SK-N-SH treated with all-trans-retinoic acid at 6 μM for 48 hours (cell line): ENCODE measurements at regions not wholly inside any gene's neighbourhood (a gene's known extent, or its start where the extent isn't known, plus 50 kb on each side); places are given as distances from the start of the nearest gene placed in this dataset.

Source experiments
- ATAC-seq: fragments of 200-7000 bp; cut with Tn5 transposase; 3 replicates; pipeline ENCODE4 v1.9.1; 2020; ENCODE audit warnings: mild to moderate bottlenecking, moderate library complexity
- ARNTL ChIP-seq: fragments of 450-650 bp; formaldehyde crosslinking; IDR thresholded peaks from 2 replicates; pipeline ENCODE4 v1.5.0; 2020; ENCODE audit warnings: low read depth, mild to moderate bottlenecking, moderate library complexity, borderline replicate concordance
- BACH2 ChIP-seq: fragments of 250-450 bp; sonication (Bioruptor Pico); IDR thresholded peaks from 2 replicates; pipeline ENCODE4 v1.9.0; 2021; ENCODE audit warnings: mild to moderate bottlenecking, borderline replicate concordance
- CSDC2 ChIP-seq: fragments of 250-450 bp; sonication (Bioruptor Pico); IDR thresholded peaks from 2 replicates; pipeline ENCODE4 v1.5.0; 2020; ENCODE audit warnings: mild to moderate bottlenecking, moderate library complexity
- ESRRG ChIP-seq: fragments of 250-450 bp; sonication (Bioruptor Pico); IDR thresholded peaks from 2 replicates; pipeline ENCODE4 v1.6.1; 2021; ENCODE audit warnings: mild to moderate bottlenecking
- GLIS3 ChIP-seq: fragments of 250-450 bp; sonication (Bioruptor Pico); IDR thresholded peaks from 2 replicates; pipeline ENCODE4 v1.5.0; 2020; ENCODE audit warnings: mild to moderate bottlenecking, moderate library complexity
- ISL1 ChIP-seq: fragments of 250-450 bp; sonication (Bioruptor Pico); IDR thresholded peaks from 2 replicates; pipeline ENCODE4 v2.1.2; 2022; ENCODE audit warnings: mild to moderate bottlenecking, moderate library complexity
- OSR1 ChIP-seq: fragments of 250-450 bp; sonication (Bioruptor Pico); IDR thresholded peaks from 2 replicates; pipeline ENCODE4 v1.8.0; 2022; ENCODE audit warnings: moderate library complexity, mild to moderate bottlenecking, inconsistent platforms
- PPARA ChIP-seq: fragments of 250-450 bp; sonication (Bioruptor Pico); IDR thresholded peaks from 2 replicates; pipeline ENCODE4 v1.5.0; 2020; ENCODE audit warnings: mild to moderate bottlenecking, borderline replicate concordance
- RARB ChIP-seq: fragments of 250-450 bp; sonication (Bioruptor Pico); IDR thresholded peaks from 2 replicates; pipeline ENCODE4 v1.8.0; 2021; ENCODE audit warnings: mild to moderate bottlenecking, moderate library complexity
- SNAI2 ChIP-seq: fragments of 250-450 bp; sonication (Bioruptor Pico); IDR thresholded peaks from 2 replicates; pipeline ENCODE4 v1.5.0; 2020; ENCODE audit warnings: mild to moderate bottlenecking, moderate library complexity
- TOX ChIP-seq: fragments of 250-450 bp; sonication (Bioruptor Pico); IDR thresholded peaks from 2 replicates; pipeline ENCODE4 v1.8.0; 2021; ENCODE audit warnings: mild to moderate bottlenecking, moderate library complexity, borderline replicate concordance
- ZC3H10 ChIP-seq: fragments of 250-450 bp; sonication (Bioruptor Pico); IDR thresholded peaks from 2 replicates; pipeline ENCODE4 v1.5.1; 2021; ENCODE audit warnings: mild to moderate bottlenecking, moderate library complexity
- ZFP3 ChIP-seq: fragments of 250-450 bp; sonication (Bioruptor Pico); IDR thresholded peaks from 2 replicates; pipeline ENCODE4 v1.5.0; 2020; ENCODE audit warnings: mild to moderate bottlenecking, moderate library complexity
- ZFP30 ChIP-seq: fragments of 450-650 bp; formaldehyde crosslinking; IDR thresholded peaks from 2 replicates; pipeline ENCODE4 v1.5.0; 2022; ENCODE audit warnings: mild to moderate bottlenecking, moderate library complexity
- ZNF565 ChIP-seq: fragments of 450-650 bp; formaldehyde crosslinking; conservative IDR thresholded peaks from 2 replicates; pipeline ENCODE4 v1.5.0; 2020; ENCODE audit warnings: low read depth, mild to moderate bottlenecking, moderate library complexity
- ZNF70 ChIP-seq: fragments of 450-650 bp; formaldehyde crosslinking; IDR thresholded peaks from 2 replicates; pipeline ENCODE4 v1.5.0; 2020; ENCODE audit warnings: mild to moderate bottlenecking, moderate library complexity
- ZNF8 ChIP-seq: fragments of 450-650 bp; formaldehyde crosslinking; IDR thresholded peaks from 2 replicates; pipeline ENCODE4 v1.5.0; 2020; ENCODE audit warnings: mild to moderate bottlenecking, moderate library complexity
- TF ChIP-seq, protein P1 (sequence below): fragments of 250-450 bp; sonication (Bioruptor Pico); IDR thresholded peaks from 2 replicates; pipeline ENCODE4 v1.5.1; 2021; ENCODE audit warnings: mild to moderate bottlenecking, moderate library complexity
- TF ChIP-seq, protein P2 (sequence below): fragments of 250-450 bp; sonication (Bioruptor Pico); IDR thresholded peaks from 2 replicates; pipeline ENCODE4 v1.8.0; 2020; ENCODE audit warnings: mild to moderate bottlenecking, moderate library complexity, borderline replicate concordance
- TF ChIP-seq, protein P3 (sequence below): fragments of 250-450 bp; sonication (Bioruptor Pico); IDR thresholded peaks from 2 replicates; pipeline ENCODE4 v1.5.0; 2020; ENCODE audit warnings: mild to moderate bottlenecking, moderate library complexity
- TF ChIP-seq, protein P4 (sequence below): fragments of 250-450 bp; sonication (Bioruptor Pico); IDR thresholded peaks from 2 replicates; pipeline ENCODE4 v1.5.1; 2020; ENCODE audit warnings: low read depth, mild to moderate bottlenecking, moderate library complexity
- TF ChIP-seq, protein P5 (sequence below): fragments of 250-450 bp; sonication (Bioruptor Pico); IDR thresholded peaks from 2 replicates; pipeline ENCODE4 v1.8.0; 2021; ENCODE audit warnings: low read depth, mild to moderate bottlenecking, moderate library complexity, borderline replicate concordance

DNA sequence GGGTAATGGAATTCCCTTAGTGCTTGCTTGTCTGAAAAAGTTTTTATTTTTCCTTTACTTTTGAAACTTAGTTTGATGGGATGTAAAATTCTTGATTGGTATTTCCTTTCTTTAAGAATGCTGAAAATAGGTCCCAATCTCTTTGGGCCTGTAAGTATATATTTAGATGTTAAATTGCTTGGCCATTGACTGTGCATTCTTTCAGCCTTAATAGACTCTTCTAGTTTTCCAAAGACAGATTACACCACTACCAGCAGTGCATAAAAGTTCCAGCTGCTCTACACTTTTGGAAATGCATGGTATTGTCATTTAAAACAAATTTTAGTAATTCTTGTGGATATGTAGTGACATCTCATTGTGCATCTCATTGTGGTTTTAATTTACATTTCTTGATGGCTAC lies 464.8 kb upstream of the USP24 start:
- TF ChIP-seq TOX (CRISPR knock-in tag) (no peak), ZC3H10 (CRISPR knock-in tag) (no peak), ISL1 (CRISPR knock-in tag) (no peak), ESRRG (CRISPR knock-in tag) (no peak), ZFP30 (CRISPR knock-in tag) (no peak), ZNF70 (CRISPR knock-in tag) (no peak), CSDC2 (CRISPR knock-in tag) (no peak), ZNF8 (CRISPR knock-in tag) (no peak), BACH2 (no peak), GLIS3 (CRISPR knock-in tag) (no peak), OSR1 (CRISPR knock-in tag) (no peak), ARNTL (CRISPR knock-in tag) (no peak), PPARA (CRISPR knock-in tag) (no peak)
- TF ChIP-seq, protein P1, sequence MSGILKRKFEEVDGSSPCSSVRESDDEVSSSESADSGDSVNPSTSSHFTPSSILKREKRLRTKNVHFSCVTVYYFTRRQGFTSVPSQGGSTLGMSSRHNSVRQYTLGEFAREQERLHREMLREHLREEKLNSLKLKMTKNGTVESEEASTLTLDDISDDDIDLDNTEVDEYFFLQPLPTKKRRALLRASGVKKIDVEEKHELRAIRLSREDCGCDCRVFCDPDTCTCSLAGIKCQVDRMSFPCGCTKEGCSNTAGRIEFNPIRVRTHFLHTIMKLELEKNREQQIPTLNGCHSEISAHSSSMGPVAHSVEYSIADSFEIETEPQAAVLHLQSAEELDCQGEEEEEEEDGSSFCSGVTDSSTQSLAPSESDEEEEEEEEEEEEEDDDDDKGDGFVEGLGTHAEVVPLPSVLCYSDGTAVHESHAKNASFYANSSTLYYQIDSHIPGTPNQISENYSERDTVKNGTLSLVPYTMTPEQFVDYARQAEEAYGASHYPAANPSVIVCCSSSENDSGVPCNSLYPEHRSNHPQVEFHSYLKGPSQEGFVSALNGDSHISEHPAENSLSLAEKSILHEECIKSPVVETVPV: no peak
- TF ChIP-seq, protein P2, sequence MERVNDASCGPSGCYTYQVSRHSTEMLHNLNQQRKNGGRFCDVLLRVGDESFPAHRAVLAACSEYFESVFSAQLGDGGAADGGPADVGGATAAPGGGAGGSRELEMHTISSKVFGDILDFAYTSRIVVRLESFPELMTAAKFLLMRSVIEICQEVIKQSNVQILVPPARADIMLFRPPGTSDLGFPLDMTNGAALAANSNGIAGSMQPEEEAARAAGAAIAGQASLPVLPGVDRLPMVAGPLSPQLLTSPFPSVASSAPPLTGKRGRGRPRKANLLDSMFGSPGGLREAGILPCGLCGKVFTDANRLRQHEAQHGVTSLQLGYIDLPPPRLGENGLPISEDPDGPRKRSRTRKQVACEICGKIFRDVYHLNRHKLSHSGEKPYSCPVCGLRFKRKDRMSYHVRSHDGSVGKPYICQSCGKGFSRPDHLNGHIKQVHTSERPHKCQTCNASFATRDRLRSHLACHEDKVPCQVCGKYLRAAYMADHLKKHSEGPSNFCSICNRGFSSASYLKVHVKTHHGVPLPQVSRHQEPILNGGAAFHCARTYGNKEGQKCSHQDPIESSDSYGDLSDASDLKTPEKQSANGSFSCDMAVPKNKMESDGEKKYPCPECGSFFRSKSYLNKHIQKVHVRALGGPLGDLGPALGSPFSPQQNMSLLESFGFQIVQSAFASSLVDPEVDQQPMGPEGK (CRISPR knock-in tag): no peak
- TF ChIP-seq, protein P3, sequence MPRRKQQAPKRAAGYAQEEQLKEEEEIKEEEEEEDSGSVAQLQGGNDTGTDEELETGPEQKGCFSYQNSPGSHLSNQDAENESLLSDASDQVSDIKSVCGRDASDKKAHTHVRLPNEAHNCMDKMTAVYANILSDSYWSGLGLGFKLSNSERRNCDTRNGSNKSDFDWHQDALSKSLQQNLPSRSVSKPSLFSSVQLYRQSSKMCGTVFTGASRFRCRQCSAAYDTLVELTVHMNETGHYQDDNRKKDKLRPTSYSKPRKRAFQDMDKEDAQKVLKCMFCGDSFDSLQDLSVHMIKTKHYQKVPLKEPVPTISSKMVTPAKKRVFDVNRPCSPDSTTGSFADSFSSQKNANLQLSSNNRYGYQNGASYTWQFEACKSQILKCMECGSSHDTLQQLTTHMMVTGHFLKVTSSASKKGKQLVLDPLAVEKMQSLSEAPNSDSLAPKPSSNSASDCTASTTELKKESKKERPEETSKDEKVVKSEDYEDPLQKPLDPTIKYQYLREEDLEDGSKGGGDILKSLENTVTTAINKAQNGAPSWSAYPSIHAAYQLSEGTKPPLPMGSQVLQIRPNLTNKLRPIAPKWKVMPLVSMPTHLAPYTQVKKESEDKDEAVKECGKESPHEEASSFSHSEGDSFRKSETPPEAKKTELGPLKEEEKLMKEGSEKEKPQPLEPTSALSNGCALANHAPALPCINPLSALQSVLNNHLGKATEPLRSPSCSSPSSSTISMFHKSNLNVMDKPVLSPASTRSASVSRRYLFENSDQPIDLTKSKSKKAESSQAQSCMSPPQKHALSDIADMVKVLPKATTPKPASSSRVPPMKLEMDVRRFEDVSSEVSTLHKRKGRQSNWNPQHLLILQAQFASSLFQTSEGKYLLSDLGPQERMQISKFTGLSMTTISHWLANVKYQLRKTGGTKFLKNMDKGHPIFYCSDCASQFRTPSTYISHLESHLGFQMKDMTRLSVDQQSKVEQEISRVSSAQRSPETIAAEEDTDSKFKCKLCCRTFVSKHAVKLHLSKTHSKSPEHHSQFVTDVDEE (CRISPR knock-in tag): no peak
- TF ChIP-seq, protein P4, sequence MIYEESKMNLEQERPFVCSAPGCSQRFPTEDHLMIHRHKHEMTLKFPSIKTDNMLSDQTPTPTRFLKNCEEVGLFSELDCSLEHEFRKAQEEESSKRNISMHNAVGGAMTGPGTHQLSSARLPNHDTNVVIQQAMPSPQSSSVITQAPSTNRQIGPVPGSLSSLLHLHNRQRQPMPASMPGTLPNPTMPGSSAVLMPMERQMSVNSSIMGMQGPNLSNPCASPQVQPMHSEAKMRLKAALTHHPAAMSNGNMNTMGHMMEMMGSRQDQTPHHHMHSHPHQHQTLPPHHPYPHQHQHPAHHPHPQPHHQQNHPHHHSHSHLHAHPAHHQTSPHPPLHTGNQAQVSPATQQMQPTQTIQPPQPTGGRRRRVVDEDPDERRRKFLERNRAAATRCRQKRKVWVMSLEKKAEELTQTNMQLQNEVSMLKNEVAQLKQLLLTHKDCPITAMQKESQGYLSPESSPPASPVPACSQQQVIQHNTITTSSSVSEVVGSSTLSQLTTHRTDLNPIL (CRISPR knock-in tag): no peak
- ATAC-seq: peak; percentile 78

DNA sequence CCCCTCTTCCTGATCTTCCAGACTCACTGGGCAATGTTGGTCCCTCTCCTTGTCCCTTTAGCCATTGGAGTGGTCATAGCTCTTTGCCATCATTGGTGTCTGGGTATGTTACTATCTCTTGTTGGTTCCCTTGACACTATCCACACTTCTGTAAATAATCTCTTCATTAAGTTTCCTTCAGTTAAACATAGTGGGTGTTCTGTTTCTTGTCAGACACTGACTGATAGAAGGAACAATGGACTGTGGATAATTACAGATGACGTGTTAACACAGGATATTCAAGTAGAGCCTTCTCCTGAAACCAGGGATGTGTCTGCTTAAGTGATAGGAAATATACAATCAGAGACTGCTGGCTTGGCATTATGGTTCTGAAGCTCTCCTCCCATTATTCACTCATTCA lies 458.3 kb upstream of the USP24 start:
- TF ChIP-seq ZNF70 (CRISPR knock-in tag) (no peak), CSDC2 (CRISPR knock-in tag) (no peak), TOX (CRISPR knock-in tag) (no peak), ZFP3 (CRISPR knock-in tag) (no peak), PPARA (CRISPR knock-in tag) (no peak), ZNF565 (CRISPR knock-in tag) (no peak), ESRRG (CRISPR knock-in tag) (no peak), GLIS3 (CRISPR knock-in tag) (no peak), ZFP30 (CRISPR knock-in tag) (no peak), ARNTL (CRISPR knock-in tag) (no peak), OSR1 (CRISPR knock-in tag) (no peak), SNAI2 (CRISPR knock-in tag) (no peak), BACH2 (no peak), RARB (CRISPR knock-in tag) (no peak), ZNF8 (CRISPR knock-in tag) (no peak)
- TF ChIP-seq, protein P4 (CRISPR knock-in tag): no peak
- TF ChIP-seq, protein P3 (CRISPR knock-in tag): no peak
- TF ChIP-seq, protein P5, sequence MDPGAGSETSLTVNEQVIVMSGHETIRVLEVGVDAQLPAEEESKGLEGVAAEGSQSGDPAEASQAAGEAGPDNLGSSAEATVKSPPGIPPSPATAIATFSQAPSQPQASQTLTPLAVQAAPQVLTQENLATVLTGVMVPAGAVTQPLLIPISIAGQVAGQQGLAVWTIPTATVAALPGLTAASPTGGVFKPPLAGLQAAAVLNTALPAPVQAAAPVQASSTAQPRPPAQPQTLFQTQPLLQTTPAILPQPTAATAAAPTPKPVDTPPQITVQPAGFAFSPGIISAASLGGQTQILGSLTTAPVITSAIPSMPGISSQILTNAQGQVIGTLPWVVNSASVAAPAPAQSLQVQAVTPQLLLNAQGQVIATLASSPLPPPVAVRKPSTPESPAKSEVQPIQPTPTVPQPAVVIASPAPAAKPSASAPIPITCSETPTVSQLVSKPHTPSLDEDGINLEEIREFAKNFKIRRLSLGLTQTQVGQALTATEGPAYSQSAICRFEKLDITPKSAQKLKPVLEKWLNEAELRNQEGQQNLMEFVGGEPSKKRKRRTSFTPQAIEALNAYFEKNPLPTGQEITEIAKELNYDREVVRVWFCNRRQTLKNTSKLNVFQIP (CRISPR knock-in tag): no peak
- TF ChIP-seq, protein P1: no peak
- no peak for ATAC-seq
